Fibroblast of lung (primary cell): ENCODE measurements at regions not wholly inside any gene's neighbourhood (a gene's known extent, or its start where the extent isn't known, plus 50 kb on each side); places are given as distances from the start of the nearest gene placed in this dataset.
"Not testable (repeated sequence)": the region's sequence is repeated elsewhere in the genome, so short reads cannot be mapped to it uniquely, and the experiment has no call there.

Experiments used
- DNase-seq, 2 donors: peaks; one replicate each; pipeline versions ENCODE4 v3.0.0 to v3.0.0-alpha.2; 2010; ENCODE audit warnings: low read depth in 2 of 2
- H2AFZ ChIP-seq: 2 replicates; pipeline ENCODE4 v1.5.1; 2012; ENCODE audit warnings: low read length, control low read depth, inconsistent platforms
- H3K27ac ChIP-seq: 2 replicates; pipeline ENCODE4 v1.5.1; 2011; ENCODE audit warnings: low read length, control low read depth; ENCODE audit not compliant: insufficient read depth
- H3K27me3 ChIP-seq: 2 replicates; pipeline ENCODE4 v1.5.1; 2011; ENCODE audit warnings: mild to moderate bottlenecking, low read length; ENCODE audit not compliant: control insufficient read depth, insufficient read depth
- H3K36me3 ChIP-seq: 2 replicates; pipeline ENCODE4 v1.5.1; 2011; ENCODE audit warnings: low read length; ENCODE audit not compliant: control insufficient read depth, insufficient read depth
- H3K4me1 ChIP-seq: 2 replicates; pipeline ENCODE4 v1.5.1; 2011; ENCODE audit warnings: low read length; ENCODE audit not compliant: control insufficient read depth, insufficient read depth; ENCODE audit errors: extremely low read depth
- H3K4me2 ChIP-seq: 2 replicates; pipeline ENCODE4 v1.5.1; 2011; ENCODE audit warnings: low read length, control low read depth; ENCODE audit not compliant: insufficient read depth; ENCODE audit errors: extremely low read depth
- H3K4me3 ChIP-seq, 4 experiments: fragments of 200-600 bp in 1 of 4; sonication (generic) in 1 of 4; replicated peaks in 1 of 4; 2 replicates each; pipeline ENCODE4 v1.5.1; 2011 to 2016; ENCODE audit warnings: low read length in 4 of 4, low read depth in 3 of 4, mild to moderate bottlenecking in 3 of 4, control low read depth in 2 of 4, inconsistent platforms in 1 of 4, mixed read lengths in 1 of 4; ENCODE audit not compliant: insufficient read depth in 1 of 4; ENCODE audit errors: control extremely low read depth in 1 of 4
- H3K79me2 ChIP-seq: 2 replicates; pipeline ENCODE4 v1.5.1; 2012; ENCODE audit warnings: mild to moderate bottlenecking, low read length, inconsistent platforms; ENCODE audit not compliant: control insufficient read depth, insufficient read depth
- H3K9ac ChIP-seq: 2 replicates; pipeline ENCODE4 v1.5.1; 2011; ENCODE audit warnings: mild to moderate bottlenecking, low read length, control low read depth; ENCODE audit not compliant: insufficient read depth
- H3K9me3 ChIP-seq: 2 replicates; pipeline ENCODE4 v1.5.1; 2012; ENCODE audit warnings: low read depth, low read length; ENCODE audit not compliant: control insufficient read depth, insufficient read depth
- H4K20me1 ChIP-seq: 2 replicates; pipeline ENCODE4 v1.5.1; 2011; ENCODE audit warnings: low read length; ENCODE audit not compliant: control insufficient read depth, insufficient read depth; ENCODE audit errors: extremely low read depth
- CTCF ChIP-seq, 2 donors: IDR thresholded peaks in 1 of 2; conservative IDR thresholded peaks in 1 of 2; 1 replicate in 1 of 2; 2 replicates in 1 of 2; pipeline ENCODE4 v1.5.1; 2011 to 2012; ENCODE audit warnings: low read length in 2 of 2, control low read depth in 1 of 2, inconsistent platforms in 1 of 2, low read depth in 1 of 2, mild to moderate bottlenecking in 1 of 2
- EZH2 ChIP-seq: IDR thresholded peaks from 2 replicates; pipeline ENCODE4 v1.5.1; 2012; ENCODE audit warnings: low read length, control low read depth, mild to moderate bottlenecking; ENCODE audit errors: missing control alignments

GRCh38 chr4:111326450-111326849, 703.6 kb upstream of the PITX2 start:
- Histone ChIP-seq H3K9me3 (no peaks in the 10 kb centered on the region), H3K36me3 (no peaks in the 10 kb centered on the region), H3K79me2 (no peaks in the 10 kb centered on the region), H3K4me1 (no peaks in the 10 kb centered on the region), H3K27me3 (no peaks in the 10 kb centered on the region), H4K20me1 (no peaks in the 10 kb centered on the region), H3K27ac (no peak overlapping the region), H3K9ac (no peak overlapping the region), H3K4me2 (no peak overlapping the region), H3K4me3 (no peak overlapping the region), H2AFZ (no peak overlapping the region)
- TF ChIP-seq EZH2 = no peak
- no peak for TF ChIP-seq CTCF (conservative IDR thresholded peaks at IDR 0.05 in 1 of 2, IDR thresholded peaks at IDR 0.05 in 1 of 2; ENCODE audit: low read depth in 1 of 2, low read length in 2 of 2)
- no peak for DNase-seq

- Histone ChIP-seq H3K36me3 (no peaks in the 10 kb centered on the region), H3K79me2 (no peaks in the 10 kb centered on the region), H3K4me2 (no peak overlapping the region), H2AFZ (no peak overlapping the region), H3K27ac (no peak overlapping the region), H3K27me3 (no peaks in the 10 kb centered on the region), H4K20me1 (no peaks in the 10 kb centered on the region), H3K9ac (no peak overlapping the region), H3K4me1 (no peaks in the 10 kb centered on the region), H3K4me3 (no peak overlapping the region), H3K9me3 (no peaks in the 10 kb centered on the region)
- TF ChIP-seq CTCF (conservative IDR thresholded peaks at IDR 0.05 in 1 of 2, IDR thresholded peaks at IDR 0.05 in 1 of 2; ENCODE audit: low read depth in 1 of 2, low read length in 2 of 2) (no peak), EZH2 (no peak)
- DNase-seq = peak in 1 of 2 donors; percentile 54
Observed at GRCh38 chr4:111330786-111331185, 707.9 kb upstream of the PITX2 start.

- DNase-seq = no peak
- TF ChIP-seq CTCF (conservative IDR thresholded peaks at IDR 0.05 in 1 of 2, IDR thresholded peaks at IDR 0.05 in 1 of 2; ENCODE audit: low read depth in 1 of 2, low read length in 2 of 2) (no peak), EZH2 (no peak)
- no peak overlapping the region for H3K4me2 ChIP-seq
Observed at GRCh38 chr4:111334361-111334760, 711.5 kb upstream of the PITX2 start.

GRCh38 chr4:111337186-111337876, 714.5 kb upstream of the PITX2 start:
- not testable (repeated sequence) for H3K36me3 ChIP-seq, H3K4me3 ChIP-seq, H3K27me3 ChIP-seq, H4K20me1 ChIP-seq, H3K79me2 ChIP-seq, H2AFZ ChIP-seq, H3K4me2 ChIP-seq, H3K4me1 ChIP-seq, H3K27ac ChIP-seq, H3K9ac ChIP-seq, DNase-seq, H3K9me3 ChIP-seq

More at GRCh38 chr4:111334361-111334760, 711.5 kb upstream of the PITX2 start:
- H3K36me3 ChIP-seq = no peaks in the 10 kb centered on the region
- H3K27me3 ChIP-seq = no peaks in the 10 kb centered on the region
- no peaks in the 10 kb centered on the region for H4K20me1 ChIP-seq
- no peak overlapping the region for H3K9ac ChIP-seq
- no peaks in the 10 kb centered on the region for H3K4me1 ChIP-seq
- no peaks in the 10 kb centered on the region for H3K9me3 ChIP-seq
- no peak overlapping the region for H2AFZ ChIP-seq
- no peak overlapping the region for H3K27ac ChIP-seq
- no peaks in the 10 kb centered on the region for H3K79me2 ChIP-seq
- H3K4me3 ChIP-seq = no peak overlapping the region
